ENCODE measurements at regions not wholly inside any gene's neighbourhood (a gene's known extent, or its start where the extent isn't known, plus 50 kb on each side); places are given as distances from the start of the nearest gene placed in this dataset.

- Histone ChIP-seq H4K20me1 (ENCODE audit: control insufficient read depth, insufficient read depth) (no peaks in the 10 kb centered on the region), H3K4me2 (ENCODE audit: control insufficient read depth, insufficient read depth) (no peak overlapping the region), H3K9me3 (replicated peaks; ENCODE audit: control insufficient read depth, insufficient read depth, low read length) (no peaks in the 10 kb centered on the region), H3K4me3 (no peak overlapping the region), H3K27ac (ENCODE audit: control insufficient read depth, insufficient read depth) (no peak overlapping the region), H3K9ac (ENCODE audit: control insufficient read depth, insufficient read depth, low read length) (no peak overlapping the region), H3K79me2 (ENCODE audit: control insufficient read depth, insufficient read depth, low read length) (no peaks in the 10 kb centered on the region), H3K4me1 (ENCODE audit: control insufficient read depth, insufficient read depth, low read length) (no peaks in the 10 kb centered on the region), H3K36me3 (ENCODE audit: control insufficient read depth in 2 of 2, insufficient read depth in 2 of 2, low read length in 1 of 2) (no peaks in the 10 kb centered on the region), H2AFZ (ENCODE audit: control insufficient read depth, low read depth, low read length) (no peak overlapping the region), H3K27me3 (replicated peaks in 1 of 2; ENCODE audit: control insufficient read depth in 2 of 2, insufficient read depth in 2 of 2, low read length in 1 of 2) (no peaks in the 10 kb centered on the region)
- intact Hi-C loops (cut with micrococcal nuclease; ENCODE audit: unreplicated experiment), result loop anchor here (2.0 kb wide), 1 partner anchor 1418 kb away; no protein-coding TSS in a partner anchor
- ChIA-PET RAD21 (ENCODE audit: unreplicated experiment) (interaction anchor here (1.0 kb wide), 1 partner anchor 515 kb away, joined by 3 read pairs; no protein-coding TSS in a partner anchor), SMC1A (ENCODE audit: uncharacterized antibody, unreplicated experiment) (interaction anchor here (0.6 to 2.2 kb wide), 3 partner anchors 9 to 533 kb away, joined by 3 to 8 read pairs (median 3); no protein-coding TSS in a partner anchor), POLR2A (no interaction called here), CTCF (interaction anchor here (0.6 to 2.1 kb wide), 16 partner anchors 8 to 1419 kb away, joined by 3 to 18 read pairs (median 3); no protein-coding TSS in a partner anchor)
- ATAC-seq (peak; percentile 92), DNase-seq (ENCODE audit: low read depth, low spot score) (no peak), FAIRE-seq (no peak)
- 17% methylated on average over 7 of the region's 7 CpGs for WGBS (ENCODE audit: insufficient coverage, insufficient replicate concordance, low lambda C conversion rate, missing lambda C conversion rate)
- BruUV-seq (replicated peaks), result no TSS peak
- in situ Hi-C loops (cut with MboI), result no loop called here
- TF ChIP-seq CTCF (IDR thresholded peaks at IDR 0.05 in 2 of 3, conservative IDR thresholded peaks at IDR 0.05 in 1 of 3; ENCODE audit: control insufficient read depth in 2 of 3, extremely low read depth in 1 of 3, insufficient read depth in 1 of 3, low read depth in 3 of 3, low read length in 3 of 3) (peak; percentile 44 to 62 (median 57)), RAD51 (IDR thresholded peaks at IDR 0.05) (peak; percentile 68; the same call in 1 of the 2 replicates), IKZF2 (IDR thresholded peaks at IDR 0.05) (no peak), RELB (IDR thresholded peaks at IDR 0.05; ENCODE audit: low read depth) (no peak), RAD21 (IDR thresholded peaks at IDR 0.05; ENCODE audit: insufficient read depth, low read depth, low read length) (peak; percentile 51), MYC (IDR thresholded peaks at IDR 0.05; ENCODE audit: insufficient read depth, insufficient read length, insufficient replicate concordance, low read length, severe bottlenecking) (no peak), MTA2 (IDR thresholded peaks at IDR 0.05; ENCODE audit: low read depth) (no peak), POLR2AphosphoS5 (IDR thresholded peaks at IDR 0.05; ENCODE audit: low read length) (no peak), MXI1 (IDR thresholded peaks at IDR 0.05; ENCODE audit: low read depth, low read length) (no peak), RELA (IDR thresholded peaks at IDR 0.05; ENCODE audit: borderline replicate concordance, partially characterized antibody) (no peak), SMC3 (IDR thresholded peaks at IDR 0.05; ENCODE audit: borderline replicate concordance, low read length) (peak; percentile 28; the same call in 1 of the 2 replicates), NBN (IDR thresholded peaks at IDR 0.05) (no peak), FOS (IDR thresholded peaks at IDR 0.05; ENCODE audit: borderline replicate concordance, extremely low read depth, insufficient read length) (no peak), ZBTB40 (IDR thresholded peaks at IDR 0.05; ENCODE audit: borderline replicate concordance) (no peak), IRF3 (IDR thresholded peaks at IDR 0.05) (no peak)
Observed at GRCh38 chr5:167049043-167049663, 1242.3 kb upstream of the WWC1 start.

Measured in GM12878 (cell line).